GM23248 (cell line): ENCODE measurements at regions not wholly inside any gene's neighbourhood (a gene's known extent, or its start where the extent isn't known, plus 50 kb on each side); places are given as distances from the start of the nearest gene placed in this dataset.

Experiments
- EZH2 ChIP-seq: fragments of 200-600 bp; sonication (generic); IDR thresholded peaks from 2 replicates; pipeline ENCODE4 v1.6.1; 2018; ENCODE audit warnings: antibody characterized with exemption, mild to moderate bottlenecking; ENCODE audit not compliant: insufficient read depth, poor library complexity, severe bottlenecking
- EZH2phosphoT487 ChIP-seq: fragments of 200-600 bp; sonication (generic); IDR thresholded peaks from 2 replicates; pipeline ENCODE4 v1.6.1; 2018; ENCODE audit warnings: antibody characterized with exemption, moderate library complexity, mild to moderate bottlenecking, low read depth; ENCODE audit not compliant: insufficient read depth

DNA sequence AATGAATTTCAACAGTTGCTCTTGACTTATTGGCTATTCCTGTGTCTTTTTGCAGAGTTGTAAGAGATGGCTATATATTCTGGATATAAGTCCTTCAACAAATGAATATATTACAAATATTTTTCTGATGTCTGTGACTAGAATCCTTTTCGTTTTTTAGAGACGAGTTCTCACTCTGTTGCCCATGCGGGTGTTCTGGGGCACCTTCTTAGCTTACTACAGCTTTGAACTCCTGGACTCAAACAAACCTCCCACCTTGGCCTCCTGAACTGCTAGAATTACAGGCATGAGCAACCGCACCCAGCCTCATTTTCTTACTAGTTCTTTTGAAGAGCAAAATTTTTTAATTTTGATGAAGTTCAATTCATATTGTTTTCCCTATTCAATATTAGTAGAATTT, 287.8 kb downstream of the LIG4 start:
- TF ChIP-seq EZH2 (no peak), EZH2phosphoT487 (no peak)
